Dedifferentiated amniotic fluid mesenchymal stem cell (primary cell): ENCODE measurements at regions not wholly inside any gene's neighbourhood (a gene's known extent, or its start where the extent isn't known, plus 50 kb on each side); places are given as distances from the start of the nearest gene placed in this dataset.

ENCODE experiments used
- DNase-seq: peaks from one replicate; pipeline ENCODE4 v3.0.0-alpha.2; 2016; ENCODE audit errors: extremely low spot score

- no peak for DNase-seq
Observed at GRCh38 chr4:26020083-26020668, 106.2 kb downstream of the SMIM20 start.

- DNase-seq = no peak
Observed at GRCh38 chr4:26020881-26021280, 106.9 kb downstream of the SMIM20 start.

DNA sequence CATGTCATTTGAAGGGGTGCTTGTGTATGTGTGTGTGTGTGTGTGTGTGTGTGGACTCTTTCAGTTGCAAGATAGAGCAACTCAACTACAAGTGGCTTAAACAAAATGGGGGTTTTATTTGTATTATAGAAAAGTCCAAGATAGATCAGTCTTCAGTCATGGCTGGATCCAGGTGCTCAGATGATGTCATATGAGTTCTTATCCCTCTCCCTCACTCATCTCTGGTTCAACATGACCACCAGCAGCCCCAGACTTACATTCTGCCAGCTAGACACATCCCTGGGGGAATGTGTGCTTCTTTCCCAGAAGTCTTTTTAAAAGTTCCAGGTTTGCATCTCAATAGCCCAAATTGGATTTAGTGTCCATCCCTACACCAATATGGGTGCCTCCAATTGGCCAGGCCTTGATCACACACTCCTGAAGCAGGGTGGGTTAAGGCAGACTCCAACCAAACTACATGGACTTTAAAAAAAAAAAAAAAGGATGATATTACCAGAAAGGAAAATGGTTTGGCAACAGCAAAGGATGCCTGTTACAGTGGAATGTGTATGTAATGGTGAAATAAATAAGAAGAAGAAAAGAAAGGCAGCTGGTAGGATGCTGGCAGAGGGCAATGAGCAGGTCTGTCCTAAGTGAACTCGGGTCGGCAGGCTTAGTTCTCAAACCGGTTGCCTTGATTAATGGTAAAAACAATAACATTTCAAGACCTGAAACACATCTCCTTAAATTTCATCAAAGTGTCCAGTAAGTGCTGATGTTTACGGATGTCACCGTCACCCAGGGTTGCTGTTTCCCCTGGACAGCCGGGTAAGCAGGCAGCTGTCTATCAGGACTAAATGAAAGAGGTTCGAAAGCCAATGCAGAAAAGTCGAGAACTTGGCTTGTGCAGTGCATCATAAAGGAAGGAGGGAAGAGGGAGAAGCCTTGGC is 107.7 kb downstream of the SMIM20 start:
- no peak for DNase-seq

DNA sequence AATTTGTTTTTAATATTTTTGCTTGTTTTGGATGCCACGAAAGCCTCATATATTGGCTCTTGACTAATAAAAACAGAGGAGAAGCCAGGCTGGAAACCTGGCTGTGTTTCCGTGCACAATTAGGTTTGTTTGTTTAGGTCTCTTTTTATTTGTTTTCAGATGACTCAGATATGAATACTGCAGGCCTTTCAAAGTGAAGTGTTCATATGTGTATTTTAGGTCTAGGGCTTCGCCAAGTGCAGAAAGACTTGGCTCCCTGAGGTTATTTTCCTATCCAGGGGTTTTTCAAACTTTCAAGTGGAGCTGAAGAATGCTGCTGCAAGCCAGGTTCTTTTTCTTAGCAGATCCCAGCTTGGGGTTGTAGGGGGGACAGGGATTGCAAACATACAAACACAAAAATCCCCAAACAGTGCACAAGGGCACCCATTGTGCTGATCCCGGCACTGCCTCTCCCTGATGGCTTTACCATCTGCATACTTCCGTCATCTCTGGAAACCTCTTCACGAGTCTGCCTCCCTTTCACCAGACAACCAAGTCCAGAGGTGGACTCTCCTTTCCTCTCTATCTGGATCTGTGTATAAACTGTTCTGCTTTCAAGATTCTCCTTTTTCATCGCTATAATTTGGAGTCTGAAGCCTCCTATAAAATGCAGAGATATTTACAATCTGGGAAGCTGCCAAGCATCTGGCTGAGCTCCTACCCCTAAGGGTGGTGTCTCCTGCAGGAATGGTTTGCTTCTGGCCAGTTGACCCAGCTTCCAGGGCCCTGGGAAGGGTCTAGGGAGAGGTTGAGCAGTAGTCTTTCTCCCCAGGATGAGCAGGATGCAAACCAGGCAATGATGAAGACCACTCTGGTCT is 108.6 kb downstream of the SMIM20 start:
- DNase-seq = peak; percentile 81

DNA sequence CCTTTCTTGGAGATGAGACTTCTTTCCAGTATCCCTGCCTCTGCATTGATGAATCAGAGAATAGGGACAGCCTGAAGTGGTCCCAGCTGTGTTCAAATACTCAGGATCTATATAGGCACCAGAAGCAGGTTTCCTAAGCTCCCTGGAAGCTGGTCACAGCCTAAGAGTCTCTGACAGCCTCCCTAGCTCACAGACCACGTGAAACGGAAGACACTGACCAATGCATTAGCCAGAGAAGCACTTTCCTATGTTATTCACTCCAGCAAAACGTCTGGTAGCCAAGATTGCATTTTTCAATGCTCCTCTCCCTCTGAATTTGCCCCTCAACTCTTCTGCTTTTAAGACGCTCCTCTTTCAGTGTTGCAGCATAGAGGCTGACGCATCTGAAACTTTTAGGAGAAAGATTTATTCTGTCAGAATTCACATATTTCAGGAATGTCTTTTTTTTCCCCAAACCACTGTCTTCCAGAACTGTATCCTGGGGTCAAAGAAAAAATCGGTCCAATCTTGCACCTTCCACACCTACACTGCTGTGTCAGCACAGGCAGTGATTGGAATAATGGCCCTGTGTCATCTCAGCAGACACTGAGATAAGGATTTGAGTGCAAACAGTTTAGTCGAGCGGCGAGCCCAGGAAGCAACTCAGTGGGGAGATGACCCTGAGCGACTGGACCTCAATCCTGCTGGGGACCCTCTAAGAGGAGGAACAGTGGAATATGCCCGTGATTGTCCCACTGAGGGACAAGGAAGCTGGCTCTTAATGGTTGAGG is 109.4 kb downstream of the SMIM20 start:
- no peak for DNase-seq

GRCh38 chr4:26024079-26024478 is 110.1 kb downstream of the SMIM20 start:
- DNase-seq = no peak

- no peak for DNase-seq
Observed at GRCh38 chr4:26028133-26028792, 114.2 kb downstream of the SMIM20 start.

DNA sequence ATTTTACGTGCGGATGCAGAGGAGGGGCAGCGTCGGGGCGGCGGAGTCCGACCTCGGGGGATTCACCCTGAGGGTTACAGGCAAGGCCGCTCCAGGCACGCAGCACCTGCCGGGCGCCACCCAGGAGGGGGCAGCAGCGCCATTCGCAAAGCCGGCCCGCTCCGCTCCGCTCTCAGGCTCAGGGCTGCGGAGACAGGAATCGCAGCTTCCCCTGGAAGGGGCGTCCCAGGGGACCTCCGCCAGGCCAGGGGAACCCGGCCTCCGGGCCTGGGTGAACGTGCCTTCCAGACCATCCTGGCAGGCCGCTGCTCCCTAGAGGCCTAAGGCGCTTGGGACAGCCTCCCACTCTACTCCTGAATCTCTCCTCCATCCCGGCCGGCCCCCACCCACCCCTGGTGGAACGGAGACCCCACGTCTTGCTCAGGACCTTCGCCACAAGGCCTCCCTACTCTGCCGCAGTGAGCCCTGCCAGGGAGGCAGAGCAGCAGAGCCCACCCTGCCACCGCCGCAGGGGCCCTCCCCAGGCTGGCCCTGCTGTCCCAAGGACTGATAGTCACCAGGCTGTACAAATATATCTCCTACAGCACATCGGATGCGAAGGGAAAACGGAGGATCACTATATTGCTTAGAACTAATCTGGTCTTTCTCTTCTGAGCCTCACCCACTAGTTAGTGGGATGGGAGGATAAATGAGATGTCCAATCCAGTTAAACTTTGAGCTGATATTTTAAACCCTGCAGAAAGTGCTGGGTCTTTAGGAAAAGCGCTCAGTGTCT is 115.0 kb downstream of the SMIM20 start:
- no peak for DNase-seq

- DNase-seq = no peak
Observed at GRCh38 chr4:26029568-26030131, 115.6 kb downstream of the SMIM20 start.

GRCh38 chr4:26030260-26030667 is 116.2 kb downstream of the SMIM20 start:
- DNase-seq = no peak

DNA sequence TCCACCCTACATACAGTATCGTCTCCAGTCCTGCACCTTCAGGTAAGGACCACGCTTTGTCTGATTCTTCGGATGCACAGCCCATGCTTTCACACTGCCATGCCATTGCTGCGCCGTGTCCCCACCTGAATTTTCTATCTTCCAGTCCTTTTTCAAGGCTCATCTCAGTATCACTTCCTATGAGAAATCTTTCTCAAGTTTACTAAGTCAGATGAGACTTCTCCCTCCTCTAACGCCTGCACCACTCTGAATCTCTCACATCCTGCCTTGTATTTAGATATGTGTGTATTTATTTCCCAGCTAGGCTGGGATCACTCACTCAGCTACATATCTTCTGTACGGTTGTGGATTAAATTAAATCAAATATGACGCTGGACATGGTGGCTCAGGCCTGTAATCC is 116.8 kb downstream of the SMIM20 start:
- no peak for DNase-seq

- DNase-seq = no peak
Observed at GRCh38 chr4:26031704-26032103, 117.7 kb downstream of the SMIM20 start.

GRCh38 chr4:26032142-26032541 is 118.1 kb downstream of the SMIM20 start:
- no peak for DNase-seq

DNA sequence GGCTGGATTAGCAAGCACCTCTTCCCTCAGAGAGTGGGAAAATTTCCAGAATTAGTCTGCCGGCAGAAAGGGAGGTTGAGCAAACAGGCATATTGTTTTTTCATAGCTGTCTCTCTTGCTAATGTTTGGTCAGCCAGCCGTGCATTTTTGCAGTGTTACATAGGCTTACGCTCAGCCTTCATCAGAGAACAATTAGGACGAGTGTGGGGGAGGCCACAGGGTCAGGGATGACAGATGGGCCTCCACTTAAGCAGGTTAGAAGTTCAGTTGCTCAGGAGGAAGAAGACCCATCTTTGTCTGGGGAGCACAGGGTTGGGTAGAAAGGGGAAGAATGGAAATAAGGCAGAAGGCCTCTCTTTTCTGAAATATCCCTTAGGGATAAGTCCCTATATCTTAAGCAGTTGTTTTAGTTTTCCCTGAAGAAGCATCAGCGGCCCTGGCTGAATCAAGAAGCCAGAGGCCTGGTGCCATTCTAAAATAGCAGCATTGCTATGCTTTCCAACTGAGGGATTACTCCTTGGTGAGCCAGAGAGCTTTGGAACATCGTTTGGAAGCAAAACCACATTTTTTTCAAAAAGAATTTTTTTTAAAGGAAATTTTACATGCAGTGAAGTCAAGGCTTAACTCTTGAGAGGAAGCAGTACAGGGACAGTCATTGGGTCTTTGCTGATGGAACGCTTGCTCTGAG is 118.8 kb downstream of the SMIM20 start:
- DNase-seq = peak; percentile 53

DNA sequence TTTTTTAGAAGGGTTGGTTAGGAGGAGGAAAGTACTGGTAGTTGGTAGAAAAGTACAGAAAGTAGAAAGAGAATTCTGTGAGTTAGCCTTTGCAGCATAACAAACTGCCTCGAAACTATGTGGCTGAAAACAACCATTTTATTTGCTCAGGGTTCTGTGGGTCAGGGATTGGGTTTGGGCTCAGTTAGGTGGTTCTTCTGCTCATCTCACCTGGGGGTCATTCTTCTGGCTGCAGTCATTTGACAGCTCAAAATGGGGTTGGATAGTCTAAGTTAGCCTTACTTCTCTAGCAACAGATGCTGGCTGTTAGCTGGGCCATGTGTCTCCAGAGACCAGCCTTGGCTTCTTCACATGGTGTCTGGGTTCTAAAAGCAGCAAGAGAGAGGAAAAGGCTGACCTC is 119.4 kb downstream of the SMIM20 start:
- no peak for DNase-seq

DNA sequence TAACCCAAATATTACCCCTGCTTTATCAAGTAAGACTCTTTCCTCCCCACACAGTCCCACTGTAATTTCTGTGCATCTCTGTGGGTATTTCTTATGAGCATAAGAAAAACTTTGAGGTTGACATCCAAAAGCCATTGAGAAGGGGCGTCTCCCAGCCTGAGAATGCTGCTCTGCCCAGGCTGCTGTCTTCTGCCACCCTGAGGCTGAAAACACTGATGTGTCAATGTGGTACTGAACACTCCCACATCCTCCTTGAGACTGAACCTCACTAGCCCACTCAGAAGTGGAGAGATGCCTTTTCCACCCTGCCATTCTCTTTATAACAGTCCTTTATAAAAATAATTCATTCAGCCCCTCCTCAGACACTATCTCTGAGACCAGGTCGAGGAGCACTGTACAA is 120.8 kb downstream of the SMIM20 start:
- DNase-seq = no peak

- no peak for DNase-seq
Observed at GRCh38 chr4:26035921-26036320, 121.9 kb downstream of the SMIM20 start.

GRCh38 chr4:26039639-26040359 is 125.8 kb downstream of the SMIM20 start:
- DNase-seq = no peak

- no peak for DNase-seq
Observed at GRCh38 chr4:26044524-26044923, 130.5 kb downstream of the SMIM20 start.
